ENCODE measurements at regions not wholly inside any gene's neighbourhood (a gene's known extent, or its start where the extent isn't known, plus 50 kb on each side); places are given as distances from the start of the nearest gene placed in this dataset.

DNA sequence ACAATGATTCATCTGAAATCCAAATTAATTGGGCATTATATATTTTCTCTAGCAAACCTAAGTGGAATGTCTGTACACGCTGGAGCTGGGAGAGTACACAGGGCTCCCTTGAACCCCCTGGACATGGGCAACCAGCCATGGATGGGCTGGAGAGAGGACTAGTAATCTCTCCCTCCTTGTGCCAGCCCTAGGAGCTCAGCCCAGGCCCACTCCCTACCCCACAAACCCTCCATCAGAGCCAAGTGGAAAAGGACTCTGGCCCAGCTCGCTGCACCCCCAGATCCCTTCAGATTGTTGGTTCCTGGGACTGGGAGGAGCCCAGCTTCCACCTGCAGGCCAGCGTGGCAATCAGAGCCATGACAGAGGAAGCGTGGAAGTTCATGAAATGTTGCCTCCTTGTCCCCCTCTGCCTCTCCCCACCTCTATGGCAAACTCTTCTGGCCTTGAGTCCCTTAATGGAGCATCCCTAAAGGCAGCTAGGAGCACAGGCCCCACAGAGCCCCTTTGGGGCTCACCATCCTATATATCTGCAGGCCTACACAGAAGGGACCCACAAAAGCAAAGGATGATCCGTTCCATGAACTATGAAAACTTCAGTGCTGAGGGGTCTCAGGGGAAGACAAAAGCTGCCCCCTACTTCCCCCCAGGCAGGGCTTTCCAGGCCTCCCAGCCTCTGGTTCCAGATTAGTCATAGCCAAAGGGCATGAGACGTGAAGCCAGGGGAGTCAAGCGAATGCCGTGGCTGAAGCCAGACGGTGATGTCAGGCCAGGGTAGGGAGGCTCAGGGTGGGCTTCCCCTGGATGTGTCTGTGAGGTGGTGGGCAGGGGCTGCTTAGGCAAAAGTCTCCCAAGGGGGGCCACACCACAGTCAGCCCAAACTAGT lies 126.4 kb upstream of the MAFB start:
- Histone ChIP-seq H3K9me3 (ENCODE audit: insufficient read depth, low read depth, low read length) (no peaks in the 10 kb centered on the region), H3K9ac (ENCODE audit: low read length) (no peak overlapping the region), H3K4me1 (ENCODE audit: insufficient read depth, low read length) (no peaks in the 10 kb centered on the region), H3K4me2 (ENCODE audit: low read length) (no peak overlapping the region), H3K79me2 (ENCODE audit: insufficient read depth, low read length) (no peaks in the 10 kb centered on the region), H3K36me3 (ENCODE audit: insufficient read depth, low read length) (no peaks in the 10 kb centered on the region), H2AFZ (ENCODE audit: low read depth, low read length) (no peak overlapping the region), H3K4me3 (ENCODE audit: insufficient read depth, low read depth, low read length) (no peak overlapping the region), H3K27me3 (ENCODE audit: insufficient read depth, low read length) (no peaks in the 10 kb centered on the region), H3K27ac (ENCODE audit: low read depth, low read length) (no peak overlapping the region), H4K20me1 (ENCODE audit: insufficient read depth, low read length) (no peaks in the 10 kb centered on the region)
- no peak for FAIRE-seq
- peaks cover 32% of the 10 kb centered on the region for H3K27me3 Mint-ChIP-seq (ENCODE audit: low read depth, unreplicated experiment)
- TF ChIP-seq, protein P1, sequence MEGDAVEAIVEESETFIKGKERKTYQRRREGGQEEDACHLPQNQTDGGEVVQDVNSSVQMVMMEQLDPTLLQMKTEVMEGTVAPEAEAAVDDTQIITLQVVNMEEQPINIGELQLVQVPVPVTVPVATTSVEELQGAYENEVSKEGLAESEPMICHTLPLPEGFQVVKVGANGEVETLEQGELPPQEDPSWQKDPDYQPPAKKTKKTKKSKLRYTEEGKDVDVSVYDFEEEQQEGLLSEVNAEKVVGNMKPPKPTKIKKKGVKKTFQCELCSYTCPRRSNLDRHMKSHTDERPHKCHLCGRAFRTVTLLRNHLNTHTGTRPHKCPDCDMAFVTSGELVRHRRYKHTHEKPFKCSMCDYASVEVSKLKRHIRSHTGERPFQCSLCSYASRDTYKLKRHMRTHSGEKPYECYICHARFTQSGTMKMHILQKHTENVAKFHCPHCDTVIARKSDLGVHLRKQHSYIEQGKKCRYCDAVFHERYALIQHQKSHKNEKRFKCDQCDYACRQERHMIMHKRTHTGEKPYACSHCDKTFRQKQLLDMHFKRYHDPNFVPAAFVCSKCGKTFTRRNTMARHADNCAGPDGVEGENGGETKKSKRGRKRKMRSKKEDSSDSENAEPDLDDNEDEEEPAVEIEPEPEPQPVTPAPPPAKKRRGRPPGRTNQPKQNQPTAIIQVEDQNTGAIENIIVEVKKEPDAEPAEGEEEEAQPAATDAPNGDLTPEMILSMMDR (IDR thresholded peaks at IDR 0.05; ENCODE audit: insufficient read depth, low read depth, low read length), result no peak
- TF ChIP-seq EZH2 (IDR thresholded peaks at IDR 0.05; ENCODE audit: insufficient read depth, low read length), result no peak
- peaks cover 2% of the 10 kb centered on the region for H3K36me3 Mint-ChIP-seq (ENCODE audit: low read depth, unreplicated experiment)
- peaks cover 4% of the 10 kb centered on the region for H3K9me3 Mint-ChIP-seq (ENCODE audit: unreplicated experiment)
- no peak overlapping the region for H3K27ac Mint-ChIP-seq (ENCODE audit: unreplicated experiment)
- no peak for DNase-seq (ENCODE audit: low read depth)
- no peak overlapping the region for H3K4me3 Mint-ChIP-seq (ENCODE audit: unreplicated experiment)
- peaks cover 2% of the 10 kb centered on the region for H3K4me1 Mint-ChIP-seq (ENCODE audit: low read depth, unreplicated experiment)

DNA sequence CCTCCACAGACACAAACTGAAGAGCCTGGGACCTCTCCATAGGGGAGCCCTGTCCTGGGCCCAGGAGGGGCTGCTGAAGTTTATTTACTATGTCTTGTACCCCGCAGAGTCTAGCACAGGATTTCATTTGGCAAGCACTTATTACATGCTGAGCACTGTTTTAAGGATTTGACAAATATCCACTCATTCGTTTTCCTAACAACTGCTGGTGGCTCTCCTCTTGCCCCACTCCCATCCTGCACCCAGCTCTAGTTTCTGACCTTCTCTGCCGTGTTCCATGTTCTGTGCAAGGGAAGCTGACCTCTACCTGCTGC lies 127.0 kb upstream of the MAFB start:
- no peaks in the 10 kb centered on the region for H3K36me3 ChIP-seq (ENCODE audit: insufficient read depth, low read length)
- H3K4me3 Mint-ChIP-seq (ENCODE audit: unreplicated experiment), result no peak overlapping the region
- no peaks in the 10 kb centered on the region for H4K20me1 ChIP-seq (ENCODE audit: insufficient read depth, low read length)
- no peak overlapping the region for H3K27ac Mint-ChIP-seq (ENCODE audit: unreplicated experiment)
- H3K79me2 ChIP-seq (ENCODE audit: insufficient read depth, low read length), result no peaks in the 10 kb centered on the region
- H3K36me3 Mint-ChIP-seq (ENCODE audit: low read depth, unreplicated experiment), result peaks cover 2% of the 10 kb centered on the region
- no peak overlapping the region for H3K9ac ChIP-seq (ENCODE audit: low read length)
- H3K9me3 Mint-ChIP-seq (ENCODE audit: unreplicated experiment), result peaks cover 4% of the 10 kb centered on the region
- peaks cover 38% of the 10 kb centered on the region for H3K27me3 Mint-ChIP-seq (ENCODE audit: low read depth, unreplicated experiment)
- FAIRE-seq, result no peak
- no peak overlapping the region for H3K4me2 ChIP-seq (ENCODE audit: low read length)
- DNase-seq (ENCODE audit: low read depth), result no peak
- H3K4me3 ChIP-seq (ENCODE audit: insufficient read depth, low read depth, low read length), result no peak overlapping the region
- H3K27me3 ChIP-seq (ENCODE audit: insufficient read depth, low read length), result no peaks in the 10 kb centered on the region
- H3K9me3 ChIP-seq (ENCODE audit: insufficient read depth, low read depth, low read length), result no peaks in the 10 kb centered on the region
- no peaks in the 10 kb centered on the region for H3K4me1 ChIP-seq (ENCODE audit: insufficient read depth, low read length)
- TF ChIP-seq EZH2 (IDR thresholded peaks at IDR 0.05; ENCODE audit: insufficient read depth, low read length), result no peak
- TF ChIP-seq, protein P1 (IDR thresholded peaks at IDR 0.05; ENCODE audit: insufficient read depth, low read depth, low read length), result no peak
- H3K4me1 Mint-ChIP-seq (ENCODE audit: low read depth, unreplicated experiment), result peaks cover 2% of the 10 kb centered on the region
- H3K27ac ChIP-seq (ENCODE audit: low read depth, low read length), result no peak overlapping the region
- no peak overlapping the region for H2AFZ ChIP-seq (ENCODE audit: low read depth, low read length)

DNA sequence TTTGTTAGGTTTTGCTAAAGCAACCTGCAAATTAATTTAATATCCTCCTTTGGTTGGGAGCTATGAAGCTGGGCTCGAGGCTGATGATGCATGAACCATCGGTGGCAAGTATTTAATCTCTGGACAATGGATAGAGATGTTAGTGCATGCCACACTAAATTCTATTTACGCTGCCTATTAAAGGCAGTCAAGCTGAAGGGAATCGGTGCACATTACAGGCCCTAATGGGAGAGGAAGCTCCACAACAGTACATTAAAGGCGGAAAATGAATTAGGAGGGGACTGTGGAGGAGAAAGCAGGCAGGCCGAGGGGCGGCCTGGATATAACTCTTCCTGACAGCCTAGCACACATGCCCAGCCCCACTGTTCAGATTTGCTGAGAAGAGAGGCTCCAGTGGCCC lies 132.4 kb upstream of the MAFB start:
- Mint-ChIP-seq H3K27ac (ENCODE audit: unreplicated experiment) (no peak overlapping the region), H3K36me3 (ENCODE audit: low read depth, unreplicated experiment) (no peaks in the 10 kb centered on the region), H3K4me3 (ENCODE audit: unreplicated experiment) (no peak overlapping the region), H3K27me3 (ENCODE audit: low read depth, unreplicated experiment) (peaks cover 32% of the 10 kb centered on the region), H3K9me3 (ENCODE audit: unreplicated experiment) (peaks cover 4% of the 10 kb centered on the region), H3K4me1 (ENCODE audit: low read depth, unreplicated experiment) (no peaks in the 10 kb centered on the region)
- DNase-seq (ENCODE audit: low read depth) (no peak), FAIRE-seq (no peak)
- H3K4me1 ChIP-seq (ENCODE audit: insufficient read depth, low read length), result no peaks in the 10 kb centered on the region
- H3K9me3 ChIP-seq (ENCODE audit: insufficient read depth, low read depth, low read length), result peaks cover 2% of the 10 kb centered on the region
- H3K79me2 ChIP-seq (ENCODE audit: insufficient read depth, low read length), result no peaks in the 10 kb centered on the region
- no peak overlapping the region for H3K27ac ChIP-seq (ENCODE audit: low read depth, low read length)
- TF ChIP-seq, protein P1 (IDR thresholded peaks at IDR 0.05; ENCODE audit: insufficient read depth, low read depth, low read length), result no peak
- no peak for TF ChIP-seq EZH2 (IDR thresholded peaks at IDR 0.05; ENCODE audit: insufficient read depth, low read length)
- no peak overlapping the region for H3K9ac ChIP-seq (ENCODE audit: low read length)
- H3K4me2 ChIP-seq (ENCODE audit: low read length), result no peak overlapping the region
- H2AFZ ChIP-seq (ENCODE audit: low read depth, low read length), result no peak overlapping the region
- H3K27me3 ChIP-seq (ENCODE audit: insufficient read depth, low read length), result no peaks in the 10 kb centered on the region
- H3K36me3 ChIP-seq (ENCODE audit: insufficient read depth, low read length), result no peaks in the 10 kb centered on the region
- H3K4me3 ChIP-seq (ENCODE audit: insufficient read depth, low read depth, low read length), result no peak overlapping the region
- no peaks in the 10 kb centered on the region for H4K20me1 ChIP-seq (ENCODE audit: insufficient read depth, low read length)
